ENCODE measurements at regions not wholly inside any gene's neighbourhood (a gene's known extent, or its start where the extent isn't known, plus 50 kb on each side); places are given as distances from the start of the nearest gene placed in this dataset.

GRCh38 chr12:87201598-87201997, 827.6 kb downstream of the C12orf50 start:
- Histone ChIP-seq H3K79me2 (ENCODE audit: control insufficient read depth, insufficient read depth, low read length) (no peaks in the 10 kb centered on the region), H3K9ac (ENCODE audit: control insufficient read depth, extremely low read depth, insufficient read depth, low read length) (no peak overlapping the region), H3K27ac (ENCODE audit: control insufficient read depth, insufficient read depth, low read length) (no peak overlapping the region), H3K4me2 (ENCODE audit: control insufficient read depth, extremely low read depth, insufficient read depth, low read depth, low read length) (no peak overlapping the region), H3K36me3 (ENCODE audit: control insufficient read depth in 2 of 2, extremely low read depth in 1 of 2, insufficient read depth in 2 of 2, low read length in 2 of 2) (no peaks in the 10 kb centered on the region), H2AFZ (ENCODE audit: control insufficient read depth, low read length) (no peak overlapping the region), H3K4me3 (ENCODE audit: control insufficient read depth in 2 of 3, extremely low read depth in 1 of 3, insufficient read depth in 2 of 3, low read depth in 1 of 3, low read length in 3 of 3) (no peak overlapping the region), H3K4me1 (ENCODE audit: control insufficient read depth, extremely low read depth, insufficient read depth, low read length) (no peaks in the 10 kb centered on the region), H3K9me3 (ENCODE audit: control insufficient read depth, low read depth, low read length) (no peaks in the 10 kb centered on the region), H4K20me1 (ENCODE audit: control insufficient read depth, extremely low read depth, insufficient read depth, low read length) (no peaks in the 10 kb centered on the region), H3K9me1 (ENCODE audit: control insufficient read depth, extremely low read depth, insufficient read depth, low read length) (no peaks in the 10 kb centered on the region), H3K27me3 (ENCODE audit: control insufficient read depth, extremely low read depth, insufficient read depth, low read length) (no peaks in the 10 kb centered on the region)
- dilution Hi-C loops (cut with MboI; ENCODE audit: extremely low pct_ligation_motif_present, low sequenced_read_pairs): no loop called here
- DNase-seq (ENCODE audit: low read depth, low spot score): no peak
- FAIRE-seq: no peak
- TF ChIP-seq EZH2 (IDR thresholded peaks at IDR 0.05; ENCODE audit: low read length) (no peak), CTCF (optimal IDR thresholded peaks at IDR 0.05 in 1 of 3, IDR thresholded peaks at IDR 0.05 in 1 of 3, conservative IDR thresholded peaks at IDR 0.05 in 1 of 3; ENCODE audit: extremely low read depth in 1 of 3, insufficient read depth in 2 of 3, low read length in 3 of 3) (no peak)

GRCh38 chr12:87200289-87200979, 828.8 kb downstream of the C12orf50 start:
- dilution Hi-C loops (cut with MboI; ENCODE audit: extremely low pct_ligation_motif_present, low sequenced_read_pairs): no loop called here
- H3K79me2 ChIP-seq (ENCODE audit: control insufficient read depth, insufficient read depth, low read length): no peaks in the 10 kb centered on the region
- no peaks in the 10 kb centered on the region for H4K20me1 ChIP-seq (ENCODE audit: control insufficient read depth, extremely low read depth, insufficient read depth, low read length)
- no peak overlapping the region for H3K9ac ChIP-seq (ENCODE audit: control insufficient read depth, extremely low read depth, insufficient read depth, low read length)
- no peaks in the 10 kb centered on the region for H3K9me1 ChIP-seq (ENCODE audit: control insufficient read depth, extremely low read depth, insufficient read depth, low read length)
- H3K9me3 ChIP-seq (ENCODE audit: control insufficient read depth, low read depth, low read length): no peaks in the 10 kb centered on the region
- no peak overlapping the region for H3K4me3 ChIP-seq (ENCODE audit: control insufficient read depth in 2 of 3, extremely low read depth in 1 of 3, insufficient read depth in 2 of 3, low read depth in 1 of 3, low read length in 3 of 3)
- H3K27ac ChIP-seq (ENCODE audit: control insufficient read depth, insufficient read depth, low read length): no peak overlapping the region
- H3K36me3 ChIP-seq (ENCODE audit: control insufficient read depth in 2 of 2, extremely low read depth in 1 of 2, insufficient read depth in 2 of 2, low read length in 2 of 2): no peaks in the 10 kb centered on the region
- no peak for FAIRE-seq
- TF ChIP-seq CTCF (optimal IDR thresholded peaks at IDR 0.05 in 1 of 3, IDR thresholded peaks at IDR 0.05 in 1 of 3, conservative IDR thresholded peaks at IDR 0.05 in 1 of 3; ENCODE audit: extremely low read depth in 1 of 3, insufficient read depth in 2 of 3, low read length in 3 of 3) (no peak), EZH2 (IDR thresholded peaks at IDR 0.05; ENCODE audit: low read length) (no peak)
- no peaks in the 10 kb centered on the region for H3K27me3 ChIP-seq (ENCODE audit: control insufficient read depth, extremely low read depth, insufficient read depth, low read length)
- no peak for DNase-seq (ENCODE audit: low read depth, low spot score)
- H3K4me2 ChIP-seq (ENCODE audit: control insufficient read depth, extremely low read depth, insufficient read depth, low read depth, low read length): no peak overlapping the region
- no peaks in the 10 kb centered on the region for H3K4me1 ChIP-seq (ENCODE audit: control insufficient read depth, extremely low read depth, insufficient read depth, low read length)
- H2AFZ ChIP-seq (ENCODE audit: control insufficient read depth, low read length): no peak overlapping the region

All from keratinocyte (primary cell).